Mesendoderm (in vitro differentiated cells): ENCODE measurements at regions not wholly inside any gene's neighbourhood (a gene's known extent, or its start where the extent isn't known, plus 50 kb on each side); places are given as distances from the start of the nearest gene placed in this dataset.
A peak's percentile ranks its signal among the peaks of the same experiment; 100 is the strongest.

ENCODE experiments used
- DNase-seq: peaks from one replicate; pipeline ENCODE4 v3.0.0; 2013
- H2AK5ac ChIP-seq: 2 replicates; pipeline ENCODE4 v1.6.1; 2013; ENCODE audit warnings: low read length, inconsistent platforms
- H2BK120ac ChIP-seq: 2 replicates; pipeline ENCODE4 v1.6.1; 2013; ENCODE audit warnings: low read depth, mild to moderate bottlenecking, low read length, moderate library complexity, mixed read lengths
- H2BK15ac ChIP-seq: replicated peaks from 2 replicates; pipeline ENCODE4 v1.6.1; 2013; ENCODE audit warnings: low read depth, mild to moderate bottlenecking, moderate library complexity
- H2BK5ac ChIP-seq: 2 replicates; pipeline ENCODE4 v1.6.1; 2013; ENCODE audit warnings: low read length, inconsistent platforms
- H3K18ac ChIP-seq: 2 replicates; pipeline ENCODE4 v1.6.1; 2013; ENCODE audit warnings: mild to moderate bottlenecking, low read length, mixed read lengths
- H3K23ac ChIP-seq: one replicate; pipeline ENCODE4 v1.6.1; 2013; ENCODE audit warnings: low read length
- H3K27ac ChIP-seq: 2 replicates; pipeline ENCODE4 v1.5.1; 2013; ENCODE audit warnings: low read depth, mild to moderate bottlenecking, inconsistent platforms, low read length, moderate library complexity
- H3K27me3 ChIP-seq: 2 replicates; pipeline ENCODE4 v1.6.1; 2013; ENCODE audit warnings: low read length, control low read depth, mild to moderate bottlenecking, inconsistent platforms; ENCODE audit not compliant: insufficient read depth, poor library complexity
- H3K36me3 ChIP-seq: 2 replicates; pipeline ENCODE4 v1.6.1; 2013; ENCODE audit warnings: low read length, inconsistent platforms; ENCODE audit not compliant: control insufficient read depth, insufficient read depth
- H3K4ac ChIP-seq: one replicate; pipeline ENCODE4 v1.6.1; 2013; ENCODE audit warnings: low read depth, mild to moderate bottlenecking, low read length, moderate library complexity
- H3K4me1 ChIP-seq: 2 replicates; pipeline ENCODE4 v1.6.1; 2013; ENCODE audit warnings: low read depth, low read length, inconsistent platforms; ENCODE audit not compliant: control insufficient read depth
- H3K4me2 ChIP-seq: 2 replicates; pipeline ENCODE4 v1.6.1; 2013; ENCODE audit warnings: low read length
- H3K4me3 ChIP-seq: 2 replicates; pipeline ENCODE4 v1.5.1; 2013; ENCODE audit warnings: mild to moderate bottlenecking, low read length
- H3K56ac ChIP-seq: one replicate; pipeline ENCODE4 v1.6.1; 2013; ENCODE audit warnings: low read length
- H3K79me1 ChIP-seq: 2 replicates; pipeline ENCODE4 v1.6.1; 2013; ENCODE audit warnings: low read length, inconsistent platforms
- H3K79me2 ChIP-seq: 2 replicates; pipeline ENCODE4 v1.6.1; 2013; ENCODE audit warnings: mild to moderate bottlenecking, low read length; ENCODE audit not compliant: control insufficient read depth, insufficient read depth
- H3K9ac ChIP-seq: 2 replicates; pipeline ENCODE4 v1.6.1; 2013; ENCODE audit warnings: low read length, inconsistent platforms
- H4K5ac ChIP-seq: one replicate; pipeline ENCODE4 v1.6.1; 2013; ENCODE audit warnings: low read length
- H4K8ac ChIP-seq: one replicate; pipeline ENCODE4 v1.6.1; 2013; ENCODE audit warnings: low read depth, mild to moderate bottlenecking, control low read depth, low read length, moderate library complexity
- WGBS: extraction: QIAGEN DNeasy Blood & Tissue Kit; methylation state at CpG from one replicate; pipeline ENCODE4 v1.1.7; 2013; ENCODE audit warnings: low lambda C conversion rate, missing lambda C conversion rate; ENCODE audit not compliant: insufficient coverage; ENCODE audit errors: extremely low coverage; 5-methylcytosine and 5-hydroxymethylcytosine counted together

GRCh38 chr2:133690780-133691179 is 122.5 kb upstream of the NCKAP5 start:
- no peak overlapping the region for H3K9ac ChIP-seq
- no peak overlapping the region for H3K56ac ChIP-seq
- no peak overlapping the region for H4K8ac ChIP-seq
- H2AK5ac ChIP-seq: no peak overlapping the region
- no peaks in the 10 kb centered on the region for H3K4me1 ChIP-seq
- H3K18ac ChIP-seq: no peak overlapping the region
- no peaks in the 10 kb centered on the region for H3K36me3 ChIP-seq
- H3K4me2 ChIP-seq: no peak overlapping the region
- no peaks in the 10 kb centered on the region for H3K79me1 ChIP-seq
- no peak overlapping the region for H2BK5ac ChIP-seq
- no peak overlapping the region for H2BK15ac ChIP-seq
- no peaks in the 10 kb centered on the region for H3K27me3 ChIP-seq
- no peak overlapping the region for H2BK120ac ChIP-seq
- H3K4me3 ChIP-seq: no peak overlapping the region
- no CpG with 5 or more reads among the region's 3 CpGs for WGBS
- DNase-seq: no peak
- no peak overlapping the region for H3K27ac ChIP-seq
- H3K4ac ChIP-seq: no peak overlapping the region
- no peak overlapping the region for H3K23ac ChIP-seq
- H4K5ac ChIP-seq: no peak overlapping the region
- no peaks in the 10 kb centered on the region for H3K79me2 ChIP-seq

GRCh38 chr2:133691336-133691735 is 123.1 kb upstream of the NCKAP5 start:
- no peak for DNase-seq
- Histone ChIP-seq H2BK120ac (no peak overlapping the region), H3K79me1 (no peaks in the 10 kb centered on the region), H3K23ac (no peak overlapping the region), H3K18ac (no peak overlapping the region), H3K27me3 (no peaks in the 10 kb centered on the region), H3K4me3 (no peak overlapping the region), H2BK15ac (no peak overlapping the region), H4K8ac (no peak overlapping the region), H3K27ac (no peak overlapping the region), H3K4ac (no peak overlapping the region), H3K9ac (no peak overlapping the region), H4K5ac (no peak overlapping the region), H3K56ac (no peak overlapping the region), H3K79me2 (no peaks in the 10 kb centered on the region), H2BK5ac (no peak overlapping the region), H3K4me2 (no peak overlapping the region), H3K36me3 (no peaks in the 10 kb centered on the region), H2AK5ac (no peak overlapping the region), H3K4me1 (no peaks in the 10 kb centered on the region)
- WGBS: no CpG with 5 or more reads among the region's 2 CpGs

GRCh38 chr2:133705287-133705686 is 137.0 kb upstream of the NCKAP5 start:
- peak; percentile 63 for DNase-seq
- H3K36me3 ChIP-seq: no peaks in the 10 kb centered on the region
- H3K27ac ChIP-seq: no peak overlapping the region
- H3K9ac ChIP-seq: no peak overlapping the region
- WGBS: no CpG with 5 or more reads among the region's 1 CpG
- no peak overlapping the region for H3K4ac ChIP-seq
- H3K23ac ChIP-seq: no peak overlapping the region
- no peak overlapping the region for H2BK5ac ChIP-seq
- H2BK120ac ChIP-seq: no peak overlapping the region
- H3K27me3 ChIP-seq: no peaks in the 10 kb centered on the region
- no peaks in the 10 kb centered on the region for H3K79me1 ChIP-seq
- H3K18ac ChIP-seq: no peak overlapping the region
- H4K8ac ChIP-seq: no peak overlapping the region
- H3K4me2 ChIP-seq: no peak overlapping the region
- H3K79me2 ChIP-seq: no peaks in the 10 kb centered on the region
- H2BK15ac ChIP-seq: no peak overlapping the region
- no peak overlapping the region for H4K5ac ChIP-seq
- H3K56ac ChIP-seq: no peak overlapping the region
- H3K4me1 ChIP-seq: no peaks in the 10 kb centered on the region
- H3K4me3 ChIP-seq: no peak overlapping the region
- no peak overlapping the region for H2AK5ac ChIP-seq

- Histone ChIP-seq H2BK15ac (no peak overlapping the region), H3K27me3 (no peaks in the 10 kb centered on the region), H3K18ac (no peak overlapping the region), H3K4me1 (no peaks in the 10 kb centered on the region), H3K36me3 (no peaks in the 10 kb centered on the region), H2BK5ac (no peak overlapping the region), H3K79me1 (no peaks in the 10 kb centered on the region), H3K4ac (no peak overlapping the region), H2BK120ac (no peak overlapping the region), H2AK5ac (no peak overlapping the region), H3K9ac (no peak overlapping the region), H4K8ac (no peak overlapping the region), H3K27ac (no peak overlapping the region), H3K79me2 (no peaks in the 10 kb centered on the region), H3K23ac (no peak overlapping the region), H3K4me2 (no peak overlapping the region), H3K4me3 (no peak overlapping the region), H4K5ac (no peak overlapping the region), H3K56ac (no peak overlapping the region)
- DNase-seq: no peak
- WGBS: no CpG with 5 or more reads among the region's 3 CpGs
Measured at GRCh38 chr2:133710613-133711012, 142.3 kb upstream of the NCKAP5 start.

- H4K5ac ChIP-seq: no peak overlapping the region
- no peaks in the 10 kb centered on the region for H3K79me2 ChIP-seq
- H3K79me1 ChIP-seq: no peaks in the 10 kb centered on the region
- H3K27me3 ChIP-seq: no peaks in the 10 kb centered on the region
- H3K18ac ChIP-seq: no peak overlapping the region
- no peak overlapping the region for H3K27ac ChIP-seq
- H3K23ac ChIP-seq: no peak overlapping the region
- H2BK5ac ChIP-seq: no peak overlapping the region
- no peak overlapping the region for H2AK5ac ChIP-seq
- no peak overlapping the region for H3K4ac ChIP-seq
- H3K4me2 ChIP-seq: no peak overlapping the region
- WGBS: no CpG with 5 or more reads among the region's 6 CpGs
- no peak overlapping the region for H3K4me3 ChIP-seq
- no peak overlapping the region for H2BK120ac ChIP-seq
- DNase-seq: no peak
- H3K4me1 ChIP-seq: no peaks in the 10 kb centered on the region
- H2BK15ac ChIP-seq: no peak overlapping the region
- no peaks in the 10 kb centered on the region for H3K36me3 ChIP-seq
- no peak overlapping the region for H4K8ac ChIP-seq
- no peak overlapping the region for H3K56ac ChIP-seq
- H3K9ac ChIP-seq: no peak overlapping the region
Measured at GRCh38 chr2:133711201-133711600, 142.9 kb upstream of the NCKAP5 start.

GRCh38 chr2:133711806-133712205 is 143.5 kb upstream of the NCKAP5 start:
- H3K4ac ChIP-seq: no peak overlapping the region
- H3K36me3 ChIP-seq: no peaks in the 10 kb centered on the region
- H2BK15ac ChIP-seq: no peak overlapping the region
- no peaks in the 10 kb centered on the region for H3K79me2 ChIP-seq
- no peaks in the 10 kb centered on the region for H3K79me1 ChIP-seq
- no peak overlapping the region for H3K9ac ChIP-seq
- H2AK5ac ChIP-seq: no peak overlapping the region
- no peak overlapping the region for H3K4me2 ChIP-seq
- no peak overlapping the region for H4K5ac ChIP-seq
- no peak overlapping the region for H2BK5ac ChIP-seq
- H3K4me1 ChIP-seq: no peaks in the 10 kb centered on the region
- no peaks in the 10 kb centered on the region for H3K27me3 ChIP-seq
- no peak overlapping the region for H3K4me3 ChIP-seq
- H3K23ac ChIP-seq: no peak overlapping the region
- no peak overlapping the region for H3K56ac ChIP-seq
- DNase-seq: no peak
- no peak overlapping the region for H3K27ac ChIP-seq
- H4K8ac ChIP-seq: no peak overlapping the region
- H3K18ac ChIP-seq: no peak overlapping the region
- no peak overlapping the region for H2BK120ac ChIP-seq
- WGBS: no CpG with 5 or more reads among the region's 6 CpGs
